ENCODE measurements at regions not wholly inside any gene's neighbourhood (a gene's known extent, or its start where the extent isn't known, plus 50 kb on each side); places are given as distances from the start of the nearest gene placed in this dataset.
"Not testable (repeated sequence)": the region's sequence is repeated elsewhere in the genome, so short reads cannot be mapped to it uniquely, and the experiment has no call there.

- DNase-seq (ENCODE audit: low read depth) = no peak
These were observed 323.4 kb downstream of the CDH19 start for GRCh38 chr18:66280470-66280869.

DNA sequence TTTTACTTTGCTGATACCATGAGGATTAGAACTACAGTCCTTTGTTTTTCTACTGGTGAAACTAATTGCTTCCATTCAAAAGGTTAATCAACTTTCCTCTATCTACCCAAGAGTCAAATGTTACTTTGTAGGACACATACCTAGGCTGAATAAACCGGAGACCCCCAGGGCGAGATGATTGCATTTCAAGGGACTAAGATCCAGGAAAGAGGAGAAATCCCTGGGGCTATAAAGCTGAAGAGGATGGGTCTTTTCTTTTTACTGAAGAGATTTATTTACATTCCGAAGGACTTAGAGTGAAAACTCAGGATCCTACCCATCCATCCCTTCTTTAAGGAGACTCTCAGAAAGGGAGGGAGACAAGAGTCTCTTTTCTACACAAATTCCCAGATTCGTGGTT, 331.9 kb downstream of the CDH19 start:
- DNase-seq (ENCODE audit: low read depth) = no peak

DNA sequence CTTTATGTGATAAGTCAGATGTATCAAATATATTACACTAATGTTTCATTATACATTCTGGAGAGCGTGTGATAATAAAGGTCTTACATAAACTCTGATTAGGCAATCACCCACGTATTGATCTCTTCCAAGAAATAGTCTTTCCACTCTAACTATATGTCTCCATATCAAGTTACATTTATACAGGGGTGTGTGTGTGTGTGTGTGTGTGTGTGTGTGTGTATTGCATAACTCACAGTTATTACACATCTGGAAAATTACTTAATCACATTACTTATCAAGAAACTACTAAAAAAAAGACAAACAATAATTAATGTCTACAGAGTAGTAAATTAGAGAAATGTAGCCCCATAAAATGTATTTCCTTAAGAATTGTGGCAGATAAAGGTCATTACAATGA, 339.8 kb downstream of the CDH19 start:
- DNase-seq (ENCODE audit: low read depth) = no peak

GRCh38 chr18:66254121-66254520, 349.8 kb downstream of the CDH19 start:
- DNase-seq (ENCODE audit: low read depth) = no peak

- no peak for DNase-seq (ENCODE audit: low read depth)
These were observed 351.2 kb downstream of the CDH19 start for GRCh38 chr18:66252703-66253102.

GRCh38 chr18:66235206-66235605, 368.7 kb downstream of the CDH19 start:
- no peak for DNase-seq (ENCODE audit: low read depth)

DNA sequence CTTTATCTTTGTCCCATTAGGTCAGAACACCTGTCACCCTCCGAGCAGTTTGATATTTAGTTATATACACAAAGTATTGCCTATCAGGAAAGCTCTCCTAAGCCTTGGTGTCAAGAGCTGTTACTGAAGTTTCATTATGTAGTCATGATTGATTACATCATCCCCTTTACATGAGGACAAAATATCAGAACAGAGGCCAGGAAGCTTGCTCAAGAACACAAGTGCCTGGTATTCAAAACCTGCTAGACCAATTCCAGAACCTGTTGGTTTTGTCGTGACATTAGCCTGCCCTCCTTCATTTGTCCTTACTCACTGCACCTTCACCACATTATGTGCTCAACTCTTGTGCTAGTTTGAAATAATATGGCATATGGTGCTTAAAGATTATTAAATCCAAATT, 377.1 kb downstream of the CDH19 start:
- no peak for DNase-seq (ENCODE audit: low read depth)

DNA sequence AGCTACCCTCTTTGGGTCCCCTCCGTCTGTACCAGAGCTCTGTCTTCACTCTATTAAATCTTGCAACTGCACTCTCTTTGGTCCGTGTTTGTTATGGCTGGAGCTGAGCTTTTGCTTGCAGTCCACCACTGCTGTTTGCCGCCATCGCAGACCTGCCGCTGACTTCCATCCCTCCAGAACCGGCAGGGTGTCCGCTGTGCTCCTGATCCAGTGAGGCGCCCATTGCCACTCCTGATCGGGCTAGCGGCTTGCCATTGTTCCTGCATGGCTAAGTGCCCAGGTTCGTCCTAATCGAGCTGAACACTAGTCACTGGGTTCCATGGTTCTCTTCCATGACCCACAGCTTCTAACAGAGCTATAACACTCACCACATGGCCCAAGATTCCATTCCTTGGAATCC, 380.6 kb downstream of the CDH19 start:
- not testable (repeated sequence) for DNase-seq (ENCODE audit: low read depth)

DNA sequence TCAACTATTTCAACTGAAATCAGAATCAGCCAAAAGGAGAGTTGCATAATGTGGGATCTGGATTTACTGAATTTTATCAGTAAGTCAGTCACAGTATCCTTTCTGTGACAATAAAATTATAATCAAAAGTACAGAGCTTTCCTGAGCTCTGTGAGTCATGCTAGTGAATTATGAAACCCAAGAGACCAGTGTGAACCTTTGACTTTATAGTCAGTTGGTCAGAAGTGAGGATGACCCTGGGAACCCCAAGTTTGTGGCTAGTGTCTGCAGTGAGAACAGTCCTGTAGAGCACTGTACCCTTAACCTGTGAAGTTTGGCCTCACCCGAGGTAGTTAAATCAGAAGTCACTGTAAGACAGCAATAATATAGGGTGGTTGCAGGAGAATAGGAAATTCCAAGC, 381.7 kb downstream of the CDH19 start:
- peak; percentile 0 for DNase-seq (ENCODE audit: low read depth)

DNA sequence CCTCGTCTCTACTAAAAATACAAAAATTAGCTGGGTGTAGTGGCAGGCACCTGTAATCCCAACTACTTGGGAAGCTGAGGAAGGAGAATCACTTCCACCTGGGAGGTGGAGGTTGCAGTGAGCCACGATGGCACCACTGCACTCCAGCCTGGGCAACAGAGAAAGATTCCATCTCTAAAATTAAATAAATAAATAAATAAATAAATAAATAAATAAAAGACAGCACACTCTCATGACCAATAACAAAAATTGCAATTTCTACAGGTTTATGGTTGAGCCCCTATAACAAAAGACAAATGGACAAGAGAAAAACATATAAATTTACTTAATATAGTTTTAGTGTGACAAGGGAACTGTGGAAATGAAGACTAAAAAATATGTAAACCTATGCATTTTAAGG, 384.1 kb downstream of the CDH19 start:
- no peak for DNase-seq (ENCODE audit: low read depth)

- DNase-seq (ENCODE audit: low read depth) = no peak
These were observed 392.1 kb downstream of the CDH19 start for GRCh38 chr18:66211749-66212148.

GRCh38 chr18:66210875-66211274, 393.0 kb downstream of the CDH19 start:
- peak; percentile 4 for DNase-seq (ENCODE audit: low read depth)

DNA sequence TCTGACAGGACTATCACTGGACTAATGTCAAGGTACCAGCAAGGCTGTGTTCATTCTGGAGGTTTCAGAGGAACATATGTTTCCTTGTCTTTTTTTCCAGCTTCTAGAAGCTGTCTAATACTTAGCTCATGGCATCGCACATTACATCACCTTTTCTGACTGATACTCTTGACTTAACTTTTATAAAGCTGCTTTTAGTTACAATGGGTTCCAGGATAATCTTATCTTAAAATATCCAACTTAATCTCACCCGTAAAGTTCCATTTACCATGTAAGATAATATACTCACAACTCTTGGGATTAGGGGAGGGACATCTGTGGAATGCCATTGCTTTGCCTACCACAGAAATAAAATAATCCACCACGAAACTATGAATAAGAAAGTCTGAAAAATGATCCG, 394.2 kb downstream of the CDH19 start:
- DNase-seq (ENCODE audit: low read depth) = no peak

- no peak for DNase-seq (ENCODE audit: low read depth)
These were observed 407.1 kb downstream of the CDH19 start for GRCh38 chr18:66196805-66197204.

DNA sequence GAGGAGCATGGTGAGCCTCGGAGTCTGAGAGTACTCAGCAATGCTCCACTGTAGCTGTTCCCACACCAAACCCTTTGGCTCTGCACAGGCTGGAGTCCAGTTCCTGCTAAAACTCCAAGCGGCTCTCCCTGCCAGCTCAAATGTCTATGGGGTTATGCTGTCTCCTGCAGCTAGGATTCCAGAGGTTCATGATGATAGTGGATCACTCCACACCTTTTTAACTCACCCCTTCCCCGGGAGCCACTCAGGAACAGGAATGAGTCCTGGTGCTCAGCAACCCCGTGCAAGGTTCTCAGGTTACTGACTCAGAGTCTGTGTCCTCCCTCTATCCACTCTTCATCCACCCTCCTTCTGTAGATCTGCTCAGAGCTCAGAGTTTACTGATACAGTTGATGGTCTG, 410.0 kb downstream of the CDH19 start:
- no peak for DNase-seq (ENCODE audit: low read depth)

GRCh38 chr18:66193394-66193793, 410.5 kb downstream of the CDH19 start:
- DNase-seq (ENCODE audit: low read depth) = no peak

DNA sequence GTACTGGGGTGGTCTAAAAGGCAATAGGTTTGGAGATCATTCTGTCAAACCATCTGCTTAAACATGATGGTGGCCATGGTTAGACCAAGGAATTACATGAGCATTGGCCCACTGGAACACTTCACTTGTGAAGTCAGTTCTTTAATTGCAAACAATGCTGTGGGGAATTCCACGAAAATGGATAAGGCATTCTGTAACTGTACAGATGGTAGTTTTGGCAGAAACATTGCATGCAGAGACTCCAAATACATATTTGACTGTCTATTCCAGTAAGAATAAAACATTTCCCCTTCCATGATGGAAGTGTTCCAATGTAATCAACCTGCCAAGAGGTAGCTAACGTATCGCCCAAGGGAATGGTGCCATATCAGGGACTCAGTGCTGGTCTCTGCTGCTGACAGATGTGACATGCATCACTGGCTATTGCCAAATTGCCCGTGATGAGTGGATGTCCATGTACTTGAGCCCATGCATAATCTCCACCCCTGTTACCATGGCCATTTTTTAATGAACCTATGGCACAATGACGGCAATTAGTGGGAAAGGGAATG, 417.9 kb downstream of the CDH7 start:
- DNase-seq (ENCODE audit: low read depth) = no peak

GRCh38 chr18:66167829-66168684, 417.2 kb downstream of the CDH7 start:
- DNase-seq (ENCODE audit: low read depth) = no peak

DNA sequence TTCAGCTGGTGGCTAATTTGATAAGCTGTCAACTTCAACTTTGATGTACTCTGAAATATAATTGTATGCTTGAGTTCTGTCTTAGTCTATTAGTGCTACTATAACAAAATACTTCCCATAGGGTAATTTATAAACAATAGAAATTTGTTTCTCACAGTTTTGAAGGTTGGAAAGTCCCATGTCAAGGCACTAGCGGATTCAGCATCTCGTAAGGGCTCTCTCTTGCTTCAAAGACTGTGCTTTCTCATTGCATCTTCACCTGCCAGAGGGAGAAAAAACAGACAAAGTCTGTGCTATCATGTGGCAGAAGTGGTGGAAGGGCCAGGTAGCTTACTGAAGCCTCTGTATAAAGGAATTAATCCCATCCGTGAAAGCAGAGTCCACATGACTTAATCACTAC, 409.2 kb downstream of the CDH7 start:
- no peak for DNase-seq (ENCODE audit: low read depth)

GRCh38 chr18:66159451-66159850, 408.6 kb downstream of the CDH7 start:
- no peak for DNase-seq (ENCODE audit: low read depth)

DNA sequence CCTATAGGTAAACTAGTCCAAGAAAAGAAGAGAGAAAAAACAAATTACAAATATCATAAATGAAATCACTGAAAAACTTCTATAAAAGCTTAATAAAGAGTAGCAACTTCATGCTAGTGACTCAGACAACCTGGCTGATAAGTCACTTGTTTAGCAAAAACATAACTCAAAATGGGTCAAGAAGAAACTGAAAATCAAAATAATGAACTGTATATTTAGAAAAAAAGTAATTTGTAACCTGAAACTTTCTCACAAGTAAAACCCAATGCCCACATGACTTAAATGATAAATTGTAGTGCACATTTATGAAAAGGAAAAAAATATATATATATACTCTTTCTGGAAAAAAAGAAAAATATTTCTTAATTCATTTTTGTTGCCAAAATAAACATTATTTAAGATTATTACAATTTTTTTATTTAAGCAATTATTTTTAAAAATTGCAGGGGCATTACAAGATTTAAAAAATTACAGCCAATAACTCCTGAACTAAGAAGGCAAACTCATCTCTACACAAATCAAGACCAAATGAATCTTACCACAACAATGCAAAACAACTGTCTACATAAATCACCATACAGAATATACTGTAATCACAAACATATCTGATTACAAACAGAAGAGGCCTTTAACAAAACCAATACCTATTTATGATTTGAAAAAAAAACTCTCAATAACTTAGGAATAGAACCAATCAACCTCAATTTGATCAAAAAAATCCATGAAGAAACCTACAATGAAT, 406.3 kb downstream of the CDH7 start:
- no peak for DNase-seq (ENCODE audit: low read depth)

- DNase-seq (ENCODE audit: low read depth) = no peak
These were observed 399.8 kb downstream of the CDH7 start for GRCh38 chr18:66150650-66151049.

- DNase-seq (ENCODE audit: low read depth) = no peak
These were observed 392.2 kb downstream of the CDH7 start for GRCh38 chr18:66143029-66143428.
